ENCODE measurements at regions not wholly inside any gene's neighbourhood (a gene's known extent, or its start where the extent isn't known, plus 50 kb on each side); places are given as distances from the start of the nearest gene placed in this dataset.

- Histone ChIP-seq H3K36me3 (ENCODE audit: control insufficient read depth in 1 of 2, insufficient read depth in 2 of 2, low read length in 2 of 2) (no peaks in the 10 kb centered on the region), H3K4me1 (ENCODE audit: control insufficient read depth in 1 of 2, insufficient read depth in 2 of 2, low read length in 2 of 2) (no peaks in the 10 kb centered on the region), H3K4me3 (ENCODE audit: low read depth in 1 of 2, low read length in 2 of 2) (no peak overlapping the region), H3K27ac (ENCODE audit: low read depth, low read length) (no peak overlapping the region), H3K9ac (ENCODE audit: low read depth in 1 of 2, low read length in 2 of 2) (no peak overlapping the region), H3K9me3 (ENCODE audit: control insufficient read depth in 1 of 2, low read length in 2 of 2) (no peaks in the 10 kb centered on the region), H3K27me3 (ENCODE audit: control insufficient read depth in 1 of 2, insufficient read depth in 2 of 2, low read length in 2 of 2) (no peaks in the 10 kb centered on the region)
Measured at GRCh38 chr11:92411431-92411830, 186.8 kb downstream of the FAT3 start.

- Histone ChIP-seq H3K4me3 (ENCODE audit: low read depth in 1 of 2, low read length in 2 of 2) (no peak overlapping the region), H3K27ac (ENCODE audit: low read depth, low read length) (no peak overlapping the region)
Measured at GRCh38 chr11:92413757-92414513, 189.3 kb downstream of the FAT3 start.

GRCh38 chr11:92416971-92417725 lies 192.5 kb downstream of the FAT3 start:
- H3K27ac ChIP-seq (ENCODE audit: low read depth, low read length): no peak overlapping the region
- no peaks in the 10 kb centered on the region for H3K4me1 ChIP-seq (ENCODE audit: control insufficient read depth in 1 of 2, insufficient read depth in 2 of 2, low read length in 2 of 2)
- H3K9me3 ChIP-seq (ENCODE audit: control insufficient read depth in 1 of 2, low read length in 2 of 2): no peaks in the 10 kb centered on the region
- no peak overlapping the region for H3K4me3 ChIP-seq (ENCODE audit: low read depth in 1 of 2, low read length in 2 of 2)
- no peaks in the 10 kb centered on the region for H3K27me3 ChIP-seq (ENCODE audit: control insufficient read depth in 1 of 2, insufficient read depth in 2 of 2, low read length in 2 of 2)
- no peaks in the 10 kb centered on the region for H3K36me3 ChIP-seq (ENCODE audit: control insufficient read depth in 1 of 2, insufficient read depth in 2 of 2, low read length in 2 of 2)
- H3K9ac ChIP-seq (ENCODE audit: low read depth in 1 of 2, low read length in 2 of 2): no peak overlapping the region

More at GRCh38 chr11:92413757-92414513, 189.3 kb downstream of the FAT3 start:
- Histone ChIP-seq H3K27me3 (ENCODE audit: control insufficient read depth in 1 of 2, insufficient read depth in 2 of 2, low read length in 2 of 2) (no peaks in the 10 kb centered on the region), H3K9me3 (ENCODE audit: control insufficient read depth in 1 of 2, low read length in 2 of 2) (no peaks in the 10 kb centered on the region), H3K36me3 (ENCODE audit: control insufficient read depth in 1 of 2, insufficient read depth in 2 of 2, low read length in 2 of 2) (no peaks in the 10 kb centered on the region), H3K9ac (ENCODE audit: low read depth in 1 of 2, low read length in 2 of 2) (no peak overlapping the region), H3K4me1 (ENCODE audit: control insufficient read depth in 1 of 2, insufficient read depth in 2 of 2, low read length in 2 of 2) (no peaks in the 10 kb centered on the region)

GRCh38 chr11:92423115-92424034 lies 198.8 kb downstream of the FAT3 start:
- Histone ChIP-seq H3K9ac (ENCODE audit: low read depth in 1 of 2, low read length in 2 of 2) (no peak overlapping the region), H3K36me3 (ENCODE audit: control insufficient read depth in 1 of 2, insufficient read depth in 2 of 2, low read length in 2 of 2) (no peaks in the 10 kb centered on the region), H3K9me3 (ENCODE audit: control insufficient read depth in 1 of 2, low read length in 2 of 2) (no peaks in the 10 kb centered on the region), H3K27ac (ENCODE audit: low read depth, low read length) (no peak overlapping the region), H3K4me1 (ENCODE audit: control insufficient read depth in 1 of 2, insufficient read depth in 2 of 2, low read length in 2 of 2) (no peaks in the 10 kb centered on the region), H3K4me3 (ENCODE audit: low read depth in 1 of 2, low read length in 2 of 2) (no peak overlapping the region), H3K27me3 (ENCODE audit: control insufficient read depth in 1 of 2, insufficient read depth in 2 of 2, low read length in 2 of 2) (no peaks in the 10 kb centered on the region)

GRCh38 chr11:92424281-92424680 lies 199.7 kb downstream of the FAT3 start:
- H3K27ac ChIP-seq (ENCODE audit: low read depth, low read length): no peak overlapping the region
- no peak overlapping the region for H3K4me3 ChIP-seq (ENCODE audit: low read depth in 1 of 2, low read length in 2 of 2)
- H3K9me3 ChIP-seq (ENCODE audit: control insufficient read depth in 1 of 2, low read length in 2 of 2): no peaks in the 10 kb centered on the region
- H3K9ac ChIP-seq (ENCODE audit: low read depth in 1 of 2, low read length in 2 of 2): no peak overlapping the region
- no peaks in the 10 kb centered on the region for H3K36me3 ChIP-seq (ENCODE audit: control insufficient read depth in 1 of 2, insufficient read depth in 2 of 2, low read length in 2 of 2)
- H3K4me1 ChIP-seq (ENCODE audit: control insufficient read depth in 1 of 2, insufficient read depth in 2 of 2, low read length in 2 of 2): no peaks in the 10 kb centered on the region
- H3K27me3 ChIP-seq (ENCODE audit: control insufficient read depth in 1 of 2, insufficient read depth in 2 of 2, low read length in 2 of 2): no peaks in the 10 kb centered on the region

GRCh38 chr11:92425127-92425526 lies 200.5 kb downstream of the FAT3 start:
- H3K4me1 ChIP-seq (ENCODE audit: control insufficient read depth in 1 of 2, insufficient read depth in 2 of 2, low read length in 2 of 2): no peaks in the 10 kb centered on the region
- H3K9ac ChIP-seq (ENCODE audit: low read depth in 1 of 2, low read length in 2 of 2): no peak overlapping the region
- no peak overlapping the region for H3K27ac ChIP-seq (ENCODE audit: low read depth, low read length)
- no peaks in the 10 kb centered on the region for H3K27me3 ChIP-seq (ENCODE audit: control insufficient read depth in 1 of 2, insufficient read depth in 2 of 2, low read length in 2 of 2)
- no peak overlapping the region for H3K4me3 ChIP-seq (ENCODE audit: low read depth in 1 of 2, low read length in 2 of 2)
- no peaks in the 10 kb centered on the region for H3K36me3 ChIP-seq (ENCODE audit: control insufficient read depth in 1 of 2, insufficient read depth in 2 of 2, low read length in 2 of 2)
- no peaks in the 10 kb centered on the region for H3K9me3 ChIP-seq (ENCODE audit: control insufficient read depth in 1 of 2, low read length in 2 of 2)

- H3K27ac ChIP-seq (ENCODE audit: low read depth, low read length): no peak overlapping the region
- H3K4me3 ChIP-seq (ENCODE audit: low read depth in 1 of 2, low read length in 2 of 2): no peak overlapping the region
- H3K4me1 ChIP-seq (ENCODE audit: control insufficient read depth in 1 of 2, insufficient read depth in 2 of 2, low read length in 2 of 2): no peaks in the 10 kb centered on the region
- H3K9ac ChIP-seq (ENCODE audit: low read depth in 1 of 2, low read length in 2 of 2): no peak overlapping the region
- no peaks in the 10 kb centered on the region for H3K9me3 ChIP-seq (ENCODE audit: control insufficient read depth in 1 of 2, low read length in 2 of 2)
- no peaks in the 10 kb centered on the region for H3K27me3 ChIP-seq (ENCODE audit: control insufficient read depth in 1 of 2, insufficient read depth in 2 of 2, low read length in 2 of 2)
- H3K36me3 ChIP-seq (ENCODE audit: control insufficient read depth in 1 of 2, insufficient read depth in 2 of 2, low read length in 2 of 2): no peaks in the 10 kb centered on the region
Measured at GRCh38 chr11:92432515-92432914, 207.9 kb downstream of the FAT3 start.

- Histone ChIP-seq H3K27ac (ENCODE audit: low read depth, low read length) (no peak overlapping the region), H3K9ac (ENCODE audit: low read depth in 1 of 2, low read length in 2 of 2) (no peak overlapping the region), H3K27me3 (ENCODE audit: control insufficient read depth in 1 of 2, insufficient read depth in 2 of 2, low read length in 2 of 2) (no peaks in the 10 kb centered on the region), H3K4me1 (ENCODE audit: control insufficient read depth in 1 of 2, insufficient read depth in 2 of 2, low read length in 2 of 2) (no peaks in the 10 kb centered on the region), H3K36me3 (ENCODE audit: control insufficient read depth in 1 of 2, insufficient read depth in 2 of 2, low read length in 2 of 2) (no peaks in the 10 kb centered on the region), H3K9me3 (ENCODE audit: control insufficient read depth in 1 of 2, low read length in 2 of 2) (no peaks in the 10 kb centered on the region), H3K4me3 (ENCODE audit: low read depth in 1 of 2, low read length in 2 of 2) (no peak overlapping the region)
Measured at GRCh38 chr11:92436034-92436920, 211.7 kb downstream of the FAT3 start.

GRCh38 chr11:92439133-92439532 lies 214.5 kb downstream of the FAT3 start:
- H3K9ac ChIP-seq (ENCODE audit: low read depth in 1 of 2, low read length in 2 of 2): no peak overlapping the region
- no peak overlapping the region for H3K27ac ChIP-seq (ENCODE audit: low read depth, low read length)
- H3K27me3 ChIP-seq (ENCODE audit: control insufficient read depth in 1 of 2, insufficient read depth in 2 of 2, low read length in 2 of 2): no peaks in the 10 kb centered on the region
- no peaks in the 10 kb centered on the region for H3K4me1 ChIP-seq (ENCODE audit: control insufficient read depth in 1 of 2, insufficient read depth in 2 of 2, low read length in 2 of 2)
- H3K4me3 ChIP-seq (ENCODE audit: low read depth in 1 of 2, low read length in 2 of 2): no peak overlapping the region
- H3K9me3 ChIP-seq (ENCODE audit: control insufficient read depth in 1 of 2, low read length in 2 of 2): no peaks in the 10 kb centered on the region
- no peaks in the 10 kb centered on the region for H3K36me3 ChIP-seq (ENCODE audit: control insufficient read depth in 1 of 2, insufficient read depth in 2 of 2, low read length in 2 of 2)
